Cardiac fibroblast (primary cell): ENCODE measurements at regions not wholly inside any gene's neighbourhood (a gene's known extent, or its start where the extent isn't known, plus 50 kb on each side); places are given as distances from the start of the nearest gene placed in this dataset.
A peak's percentile ranks its signal among the peaks of the same experiment; 100 is the strongest.

Experiments
- DNase-seq, 2 donors: peaks; one replicate each; pipeline versions ENCODE4 v3.0.0 to v3.0.0-alpha.2; 2010; ENCODE audit warnings: low read depth in 2 of 2
- H3K4me3 ChIP-seq, 2 donors: replicated peaks in 1 of 2; 1 replicate in 1 of 2; 2 replicates in 1 of 2; pipeline ENCODE4 v1.5.1; 2011; ENCODE audit warnings: low read depth in 2 of 2, low read length in 2 of 2, mild to moderate bottlenecking in 2 of 2, moderate library complexity in 1 of 2
- CTCF ChIP-seq: IDR thresholded peaks from one replicate; pipeline ENCODE4 v1.5.1; 2011; ENCODE audit warnings: low read depth, mild to moderate bottlenecking, low read length, inconsistent platforms

GRCh38 chr3:71917545-71917944 is 132.6 kb upstream of the PROK2 start:
- no peak for TF ChIP-seq CTCF
- H3K4me3 ChIP-seq, result no peak overlapping the region
- DNase-seq, result no peak

GRCh38 chr3:71916747-71917369 is 131.9 kb upstream of the PROK2 start:
- H3K4me3 ChIP-seq, result no peak overlapping the region
- DNase-seq, result peak; percentile 25 to 47
- TF ChIP-seq CTCF, result no peak

- DNase-seq, result no peak
Observed at GRCh38 chr3:71912839-71913495, 128.0 kb upstream of the PROK2 start.

GRCh38 chr3:71910108-71910507 is 125.2 kb upstream of the PROK2 start:
- no peak for TF ChIP-seq CTCF
- DNase-seq, result peak in 1 of 2 donors; percentile 3
- no peak overlapping the region for H3K4me3 ChIP-seq

More at GRCh38 chr3:71912839-71913495, 128.0 kb upstream of the PROK2 start:
- no peak overlapping the region for H3K4me3 ChIP-seq
- TF ChIP-seq CTCF, result no peak

- TF ChIP-seq CTCF, result no peak
- H3K4me3 ChIP-seq, result no peak overlapping the region
- DNase-seq, result no peak
Observed at GRCh38 chr3:71907996-71908395, 123.0 kb upstream of the PROK2 start.

GRCh38 chr3:71906976-71907375 is 122.0 kb upstream of the PROK2 start:
- no peak for DNase-seq
- no peak overlapping the region for H3K4me3 ChIP-seq
- TF ChIP-seq CTCF, result no peak
